GM23338 (cell line): ENCODE measurements at regions not wholly inside any gene's neighbourhood (a gene's known extent, or its start where the extent isn't known, plus 50 kb on each side); places are given as distances from the start of the nearest gene placed in this dataset.

Experiments used
- ATAC-seq: fragments of 200-7000 bp; cut with Tn5 transposase; 3 replicates; pipeline ENCODE4 v1.9.1; 2020
- DNase-seq: peaks from one replicate; pipeline ENCODE4 v3.0.0-alpha.2; 2015; ENCODE audit warnings: low spot score
- H2AFZ ChIP-seq: fragments of 200-600 bp; sonication (generic); 2 replicates; pipeline ENCODE4 v1.8.0; 2016; ENCODE audit warnings: antibody characterized with exemption, mild to moderate bottlenecking, moderate library complexity
- H3F3A ChIP-seq: fragments of 200-600 bp; sonication (generic); replicated peaks from 2 replicates; pipeline ENCODE4 v1.8.0; 2017; ENCODE audit warnings: antibody characterized with exemption, mixed run types, low read depth
- H3K27ac ChIP-seq: fragments of 200-600 bp; sonication (generic); 2 replicates; pipeline ENCODE4 v1.6.1; 2016; ENCODE audit warnings: low read depth
- H3K27me3 ChIP-seq: fragments of 200-600 bp; sonication (generic); 2 replicates; pipeline ENCODE4 v1.8.0; 2016; ENCODE audit warnings: mild to moderate bottlenecking, mixed run types, moderate library complexity; ENCODE audit not compliant: insufficient read depth
- H3K36me3 ChIP-seq: fragments of 200-600 bp; sonication (generic); 2 replicates; pipeline ENCODE4 v1.8.0; 2016; ENCODE audit warnings: mild to moderate bottlenecking; ENCODE audit not compliant: insufficient read depth
- H3K4me1 ChIP-seq: fragments of 200-600 bp; sonication (generic); 2 replicates; pipeline ENCODE4 v1.8.0; 2016; ENCODE audit warnings: mild to moderate bottlenecking, moderate library complexity; ENCODE audit not compliant: insufficient read depth
- H3K4me2 ChIP-seq: fragments of 200-600 bp; sonication (generic); 2 replicates; pipeline ENCODE4 v1.7.1; 2017; ENCODE audit warnings: mixed run types
- H3K4me3 ChIP-seq: fragments of 200-600 bp; sonication (generic); 2 replicates; pipeline ENCODE4 v1.6.1; 2016; ENCODE audit warnings: mixed run types
- H3K79me2 ChIP-seq: fragments of 200-600 bp; sonication (generic); replicated peaks from 2 replicates; pipeline ENCODE4 v1.8.0; 2017; ENCODE audit warnings: mild to moderate bottlenecking; ENCODE audit not compliant: insufficient read depth
- H3K9me2 ChIP-seq: fragments of 200-600 bp; sonication (generic); 2 replicates; pipeline ENCODE4 v1.8.0; 2017; ENCODE audit not compliant: insufficient read depth
- H4K20me1 ChIP-seq: fragments of 200-600 bp; sonication (generic); replicated peaks from 2 replicates; pipeline ENCODE4 v1.8.0; 2017; ENCODE audit warnings: mild to moderate bottlenecking; ENCODE audit not compliant: insufficient read depth
- H3K27ac Mint-ChIP-seq: 2 replicates; pipeline ENCODE4 v1.8.0; 2020; ENCODE audit warnings: inconsistent platforms, mild to moderate bottlenecking, moderate library complexity, mixed read lengths
- H3K27me3 Mint-ChIP-seq: 3 replicates; pipeline ENCODE4 v1.8.0; 2022; ENCODE audit warnings: low read depth, mild to moderate bottlenecking, moderate library complexity, mixed read lengths, inconsistent platforms; ENCODE audit not compliant: insufficient read depth, poor library complexity
- H3K36me3 Mint-ChIP-seq: 3 replicates; pipeline ENCODE4 v1.8.0; 2021; ENCODE audit warnings: low read depth, mild to moderate bottlenecking, inconsistent platforms, moderate library complexity, mixed read lengths
- H3K4me1 Mint-ChIP-seq: 3 replicates; pipeline ENCODE4 v1.8.0; 2020; ENCODE audit warnings: mild to moderate bottlenecking, inconsistent platforms, mixed read lengths
- H3K4me3 Mint-ChIP-seq: 3 replicates; pipeline ENCODE4 v1.8.0; 2021; ENCODE audit warnings: moderate library complexity, mild to moderate bottlenecking, inconsistent platforms, mixed read lengths
- H3K9me3 Mint-ChIP-seq: 3 replicates; pipeline ENCODE4 v1.8.0; 2020; ENCODE audit warnings: moderate library complexity, mild to moderate bottlenecking, inconsistent platforms, mixed read lengths
- CREB1 ChIP-seq: fragments of 250-450 bp; sonication (Bioruptor Pico); IDR thresholded peaks from 2 replicates; pipeline ENCODE4 v1.5.0; 2020; ENCODE audit warnings: low read depth, mild to moderate bottlenecking, moderate library complexity
- CTCF ChIP-seq, 2 experiments: fragments of 200-600 bp in 1 of 2; sonication (generic) in 1 of 2; conservative IDR thresholded peaks; 2 replicates each; pipeline versions ENCODE4 v1.5.1 to v1.6.1; 2016 to 2017; ENCODE audit warnings: antibody characterized with exemption in 2 of 2, low read depth in 2 of 2, mild to moderate bottlenecking in 2 of 2, moderate library complexity in 1 of 2
- ETS1 ChIP-seq: IDR thresholded peaks from 2 replicates; pipeline ENCODE4 v1.6.1; 2016; ENCODE audit warnings: antibody characterized with exemption
- EZH2phosphoT487 ChIP-seq: fragments of 200-600 bp; sonication (generic); IDR thresholded peaks from one replicate; pipeline ENCODE4 v1.8.1; 2018; ENCODE audit warnings: antibody characterized with exemption; ENCODE audit not compliant: unreplicated experiment
- NANOG ChIP-seq: IDR thresholded peaks from 2 replicates; pipeline ENCODE4 v1.6.1; 2016; ENCODE audit warnings: antibody characterized with exemption, borderline replicate concordance
- POLR2AphosphoS5 ChIP-seq: IDR thresholded peaks from 2 replicates; pipeline ENCODE4 v1.6.1; 2016; ENCODE audit warnings: antibody characterized with exemption, low read depth
- STAT1 ChIP-seq: IDR thresholded peaks from one replicate; pipeline ENCODE4 v1.6.1; 2016; ENCODE audit warnings: antibody characterized with exemption; ENCODE audit not compliant: unreplicated experiment
- ZNF462 ChIP-seq: fragments of 250-450 bp; sonication (Bioruptor Pico); IDR thresholded peaks from 2 replicates; pipeline ENCODE4 v1.5.0; 2020; ENCODE audit warnings: mild to moderate bottlenecking, moderate library complexity

GRCh38 chr9:106092083-106092482 lies 397.7 kb downstream of the TMEM38B start:
- no peaks in the 10 kb centered on the region; the same call in 1 of the 2 replicates for H3K9me2 ChIP-seq
- no peaks in the 10 kb centered on the region for H3F3A ChIP-seq
- ATAC-seq (no peak; the same call in 2 of the 3 replicates), DNase-seq (no peak)
- H3K27ac Mint-ChIP-seq = no peak overlapping the region
- H3K9me3 Mint-ChIP-seq = peaks cover 6% of the 10 kb centered on the region; the same call in 2 of the 3 replicates
- H3K36me3 Mint-ChIP-seq = peaks cover 2% of the 10 kb centered on the region; the same call in 2 of the 3 replicates
- H3K4me3 Mint-ChIP-seq = no peak overlapping the region
- no peaks in the 10 kb centered on the region for H3K79me2 ChIP-seq
- TF ChIP-seq CTCF (conservative IDR thresholded peaks at IDR 0.05; ENCODE audit: low read depth in 2 of 2) (peak; percentile 22 to 38), EZH2phosphoT487 (no peak), ETS1 (no peak), POLR2AphosphoS5 (no peak), STAT1 (no peak), ZNF462 (CRISPR knock-in tag) (no peak), CREB1 (CRISPR knock-in tag) (no peak), NANOG (no peak)
- no peaks in the 10 kb centered on the region for H4K20me1 ChIP-seq
- H3K27me3 ChIP-seq = no peaks in the 10 kb centered on the region
- no peaks in the 10 kb centered on the region for H3K4me1 ChIP-seq
- no peak overlapping the region for H3K27ac ChIP-seq
- H3K36me3 ChIP-seq = no peaks in the 10 kb centered on the region
- H3K27me3 Mint-ChIP-seq = peaks cover 3% of the 10 kb centered on the region
- H3K4me2 ChIP-seq = no peak overlapping the region
- no peak overlapping the region for H3K4me3 ChIP-seq
- H2AFZ ChIP-seq = no peak overlapping the region
- H3K4me1 Mint-ChIP-seq = no peaks in the 10 kb centered on the region
